GM19324 (cell line): ENCODE measurements at regions not wholly inside any gene's neighbourhood (a gene's known extent, or its start where the extent isn't known, plus 50 kb on each side); places are given as distances from the start of the nearest gene placed in this dataset.

Source experiments
- ATAC-seq: cut with Tn5 transposase; IDR thresholded peaks from one replicate; pipeline ENCODE4 v1.9.1; 2021; ENCODE audit warnings: mild to moderate bottlenecking, moderate library complexity; ENCODE audit not compliant: unreplicated experiment, low FRiP score

DNA sequence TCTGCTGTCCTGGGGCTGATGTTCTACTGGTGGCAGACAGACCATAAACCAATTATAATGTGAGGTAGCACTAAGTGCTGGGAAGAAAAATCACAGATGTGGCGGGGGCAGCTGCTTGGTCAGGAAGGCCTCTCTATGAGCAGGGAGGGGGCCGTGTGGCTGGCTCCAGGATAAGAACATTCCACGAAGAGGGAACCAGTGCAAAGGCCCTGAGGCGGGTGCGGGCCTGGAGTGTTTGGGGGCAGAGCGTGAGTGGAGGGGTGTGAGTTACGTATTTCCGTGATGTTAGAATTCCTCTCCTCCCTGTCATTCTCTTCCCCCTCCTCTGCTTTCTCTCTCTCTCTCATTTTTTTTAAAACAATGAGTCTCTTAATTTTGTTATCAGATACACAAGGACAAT lies 67.2 kb downstream of the CEBPB start:
- no peak for ATAC-seq

DNA sequence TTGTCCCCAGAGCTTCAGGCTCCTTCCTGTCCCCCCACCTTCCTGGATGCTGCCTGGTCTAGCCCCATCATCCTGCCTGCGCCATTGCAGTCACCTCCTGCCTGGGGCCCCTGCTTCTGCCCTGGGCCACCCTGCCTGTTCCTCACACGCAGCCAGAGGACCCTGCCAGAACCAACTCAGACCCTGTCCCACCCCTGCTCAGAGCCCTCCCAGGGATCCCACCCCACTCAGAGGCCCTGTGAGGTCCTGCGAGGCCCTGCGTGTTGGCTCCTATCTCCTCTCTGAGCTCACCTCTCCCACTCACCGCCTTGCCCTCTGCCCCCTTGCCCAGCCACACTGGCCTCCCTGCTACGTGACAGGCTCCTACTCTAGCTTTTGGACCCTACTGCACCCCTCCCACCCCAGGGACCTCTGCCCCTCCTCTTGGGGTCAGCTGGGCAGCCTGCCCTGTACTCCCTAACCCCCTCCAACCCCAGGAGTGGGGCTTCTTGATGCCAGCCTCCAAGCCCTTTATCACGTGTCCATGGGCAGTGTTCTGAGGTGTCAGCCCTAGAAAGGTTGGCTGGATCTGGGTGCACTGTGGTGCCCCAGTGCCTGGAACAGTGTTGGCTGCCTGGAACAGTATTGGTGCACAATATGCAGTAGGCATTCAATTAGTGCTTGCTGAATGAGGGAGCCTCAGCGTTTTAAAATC lies 68.3 kb downstream of the CEBPB start:
- no peak for ATAC-seq

DNA sequence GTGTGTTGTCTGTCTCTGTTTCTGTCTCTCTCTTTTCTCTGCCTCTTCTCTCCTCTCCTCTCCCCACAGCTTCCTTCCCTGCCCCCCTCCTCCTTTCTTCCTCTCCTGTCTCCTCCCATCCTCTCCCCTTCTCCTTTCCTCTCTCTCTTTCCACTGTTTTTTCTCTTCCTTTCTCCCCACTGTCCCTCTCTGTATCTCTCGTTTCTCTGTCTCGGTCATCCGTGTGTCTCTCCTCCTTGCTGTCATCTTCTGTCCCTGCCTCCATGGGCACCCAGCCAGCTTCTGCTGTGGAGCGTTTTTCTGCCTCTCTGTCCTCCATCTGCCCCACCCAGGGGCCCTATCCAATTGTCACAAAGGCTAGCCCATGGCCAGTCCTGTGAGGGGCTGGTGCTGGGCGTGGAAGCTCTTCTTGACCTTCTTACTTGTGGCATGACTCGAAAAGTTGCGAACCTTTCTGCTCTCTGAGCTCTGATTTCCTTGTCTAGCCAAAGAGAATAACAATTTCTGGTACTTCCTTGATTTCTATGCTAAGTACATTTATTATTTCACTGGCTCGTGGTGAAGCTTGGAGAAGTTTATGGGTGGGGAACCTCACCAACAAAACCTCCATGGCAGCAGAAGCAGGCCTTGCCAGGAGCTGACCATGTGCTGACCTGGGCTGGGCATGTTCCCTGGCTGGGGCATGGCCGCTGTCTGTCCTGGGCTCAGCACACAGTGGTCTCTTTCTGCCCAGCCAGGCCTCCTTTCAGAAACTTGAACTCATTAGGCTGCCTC lies 69.3 kb downstream of the CEBPB start:
- ATAC-seq, result no peak

DNA sequence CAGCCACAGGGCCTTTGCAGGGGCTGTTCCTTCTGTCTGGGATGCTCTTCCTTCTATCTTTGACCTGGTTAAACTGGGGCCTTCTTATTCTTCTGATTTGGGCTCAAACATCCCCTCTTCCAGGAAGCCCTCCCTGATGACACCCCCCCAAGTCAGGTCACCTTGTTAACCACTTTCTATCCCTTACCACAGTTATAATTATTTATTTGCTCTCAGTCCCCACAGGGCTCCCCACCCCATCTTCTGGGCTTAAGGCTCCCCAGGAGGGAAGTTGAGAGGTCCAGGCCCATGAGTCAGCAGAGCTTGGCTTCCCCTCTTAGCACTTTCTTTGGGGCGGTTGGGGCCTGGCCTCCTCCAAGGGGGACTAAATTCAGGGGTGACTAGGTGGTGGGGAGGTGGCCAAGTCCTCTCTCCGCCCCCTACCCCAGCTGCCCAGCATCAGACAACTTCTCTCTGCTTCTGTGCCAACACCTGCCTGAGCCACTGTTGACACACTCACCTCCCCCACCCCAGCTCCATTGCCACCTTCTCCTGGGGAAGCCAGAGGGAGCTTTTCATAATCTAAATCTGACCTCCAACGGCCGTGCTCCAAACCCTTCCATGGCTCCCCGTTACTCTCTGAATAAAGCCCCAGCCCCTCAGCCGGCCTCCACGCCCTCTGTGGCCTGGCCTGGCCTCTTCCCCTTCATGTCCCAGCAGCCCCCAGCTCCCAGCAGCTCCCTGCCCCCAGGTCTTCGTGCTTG lies 70.0 kb downstream of the CEBPB start:
- ATAC-seq, result no peak

GRCh38 chr20:50261471-50262212 lies 71.0 kb downstream of the CEBPB start:
- no peak for ATAC-seq

GRCh38 chr20:50263831-50264230 lies 73.2 kb downstream of the CEBPB start:
- no peak for ATAC-seq

GRCh38 chr20:50264534-50265145 lies 74.0 kb downstream of the CEBPB start:
- ATAC-seq, result no peak

DNA sequence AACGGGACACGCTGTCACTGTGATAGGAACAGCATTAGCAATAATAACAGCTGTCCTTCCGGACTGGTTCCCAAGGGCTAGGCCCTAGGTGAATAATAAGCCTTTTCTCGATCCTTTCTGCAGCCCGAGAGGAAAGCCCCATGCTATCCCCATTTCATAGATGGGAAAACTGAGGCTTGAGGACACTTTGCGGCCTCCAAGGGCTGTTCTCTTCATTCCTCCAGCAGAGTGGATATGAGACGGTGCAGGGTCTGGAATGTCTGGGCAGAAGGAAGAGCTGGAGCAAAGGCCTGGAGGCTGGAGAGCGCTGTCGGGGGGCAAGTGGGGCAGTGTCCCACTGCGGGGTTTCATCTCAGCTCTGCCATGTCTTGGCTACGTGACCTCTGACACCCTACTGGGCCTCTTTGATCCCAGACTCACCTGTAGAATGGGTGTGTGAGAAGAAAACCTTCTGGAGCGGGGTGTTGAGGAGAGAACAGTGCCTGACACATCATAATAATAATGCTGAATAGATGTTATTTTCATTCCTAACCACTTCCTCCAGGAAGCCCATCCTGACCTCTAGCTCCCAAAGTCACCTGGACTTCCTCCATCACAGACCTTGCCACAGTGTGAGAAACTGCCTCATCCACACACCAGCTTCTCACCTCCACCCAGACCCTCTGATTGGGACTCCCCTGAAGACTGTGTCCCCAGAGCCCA lies 74.8 kb downstream of the CEBPB start:
- no peak for ATAC-seq

DNA sequence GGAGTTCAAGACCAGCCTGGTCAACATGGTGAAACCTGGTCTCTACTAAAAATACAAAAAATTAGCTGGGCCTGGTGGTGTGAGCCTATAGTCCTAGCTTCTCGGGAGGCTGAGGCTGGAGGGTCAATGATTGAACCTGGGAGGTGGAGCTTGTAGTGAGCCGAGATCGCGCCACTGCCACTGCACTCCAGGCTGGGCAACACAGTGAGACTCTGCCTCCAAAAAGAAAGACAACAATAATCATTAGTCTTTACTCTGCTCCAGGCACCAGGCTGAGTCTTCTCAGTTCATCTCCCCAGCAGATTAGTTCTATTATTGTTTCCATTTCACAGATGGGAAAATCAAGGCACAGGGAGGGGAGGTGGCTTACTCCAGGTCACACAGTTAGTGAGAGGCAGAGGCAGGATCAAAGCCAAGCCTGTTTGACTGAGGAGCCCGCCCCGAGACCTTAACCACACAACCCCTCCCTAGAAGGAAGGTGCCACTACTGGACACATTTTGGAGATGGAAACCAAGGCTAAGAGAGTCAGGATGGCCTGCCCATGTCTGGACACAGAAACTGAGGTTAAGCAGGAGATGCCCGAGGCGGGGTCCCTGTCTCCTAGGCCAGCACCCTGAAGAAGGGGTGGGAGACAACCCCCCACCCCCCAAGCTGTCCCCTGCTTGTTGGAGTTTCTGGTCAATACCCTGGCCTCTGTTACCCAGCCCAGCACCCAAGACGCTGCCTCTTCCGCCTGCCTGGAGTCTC lies 75.8 kb downstream of the CEBPB start:
- ATAC-seq, result no peak

DNA sequence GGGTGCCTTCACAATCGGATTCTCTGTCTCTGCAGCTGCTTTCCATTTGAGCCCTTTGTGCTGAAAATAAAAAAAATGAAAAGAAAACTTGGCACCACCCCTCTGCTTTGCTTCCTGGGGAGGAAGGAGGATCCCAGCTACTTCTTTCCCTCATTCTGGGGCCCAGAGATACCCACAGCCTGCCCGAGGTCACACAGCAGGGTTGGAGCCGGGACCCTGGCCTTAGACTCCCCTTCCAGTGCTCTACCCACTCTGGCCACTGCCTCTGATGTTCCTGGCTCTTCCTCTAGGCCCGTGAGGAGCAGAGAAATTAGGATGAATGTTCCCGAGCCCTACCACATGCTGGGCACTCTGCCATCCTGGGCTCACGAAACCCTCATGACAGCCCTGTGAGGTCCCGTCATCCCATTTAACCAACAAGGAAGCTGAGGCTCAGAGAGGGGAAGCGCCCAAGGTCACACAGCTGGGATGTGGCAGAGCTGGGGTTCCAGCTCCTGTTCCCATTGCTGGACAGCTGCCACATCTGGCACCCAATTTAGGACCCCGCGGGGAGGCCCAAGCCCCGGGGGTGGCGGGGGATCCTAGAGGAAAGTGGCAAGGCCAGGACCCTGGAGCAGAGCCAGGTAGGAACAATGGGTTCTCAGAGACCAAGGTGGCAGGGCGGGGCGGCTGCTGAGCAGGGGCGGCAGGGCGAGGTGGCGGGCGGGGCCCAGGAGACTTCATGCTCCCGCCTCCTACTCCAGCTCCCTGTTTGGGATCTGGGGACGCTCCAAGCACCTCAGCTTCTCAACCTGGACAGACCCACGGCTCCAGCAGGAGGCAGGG lies 76.6 kb downstream of the CEBPB start:
- no peak for ATAC-seq

DNA sequence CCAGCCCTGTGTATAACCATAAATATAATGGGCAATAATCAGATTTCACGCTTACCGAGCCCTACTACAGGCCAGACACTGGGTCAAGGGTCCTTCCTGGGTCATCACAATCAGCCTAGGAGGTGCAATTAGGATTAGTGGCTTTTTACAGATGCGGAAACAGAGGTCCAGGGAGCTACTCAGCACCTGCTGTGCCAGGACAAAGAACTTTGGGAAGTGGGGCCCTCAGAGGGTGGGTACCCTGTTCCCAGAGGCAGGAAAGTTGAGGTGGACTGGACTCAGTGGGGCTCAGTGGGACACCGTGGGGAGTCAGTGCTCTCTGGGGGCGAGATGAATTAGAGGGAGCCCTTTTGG lies 77.2 kb downstream of the CEBPB start:
- no peak for ATAC-seq

DNA sequence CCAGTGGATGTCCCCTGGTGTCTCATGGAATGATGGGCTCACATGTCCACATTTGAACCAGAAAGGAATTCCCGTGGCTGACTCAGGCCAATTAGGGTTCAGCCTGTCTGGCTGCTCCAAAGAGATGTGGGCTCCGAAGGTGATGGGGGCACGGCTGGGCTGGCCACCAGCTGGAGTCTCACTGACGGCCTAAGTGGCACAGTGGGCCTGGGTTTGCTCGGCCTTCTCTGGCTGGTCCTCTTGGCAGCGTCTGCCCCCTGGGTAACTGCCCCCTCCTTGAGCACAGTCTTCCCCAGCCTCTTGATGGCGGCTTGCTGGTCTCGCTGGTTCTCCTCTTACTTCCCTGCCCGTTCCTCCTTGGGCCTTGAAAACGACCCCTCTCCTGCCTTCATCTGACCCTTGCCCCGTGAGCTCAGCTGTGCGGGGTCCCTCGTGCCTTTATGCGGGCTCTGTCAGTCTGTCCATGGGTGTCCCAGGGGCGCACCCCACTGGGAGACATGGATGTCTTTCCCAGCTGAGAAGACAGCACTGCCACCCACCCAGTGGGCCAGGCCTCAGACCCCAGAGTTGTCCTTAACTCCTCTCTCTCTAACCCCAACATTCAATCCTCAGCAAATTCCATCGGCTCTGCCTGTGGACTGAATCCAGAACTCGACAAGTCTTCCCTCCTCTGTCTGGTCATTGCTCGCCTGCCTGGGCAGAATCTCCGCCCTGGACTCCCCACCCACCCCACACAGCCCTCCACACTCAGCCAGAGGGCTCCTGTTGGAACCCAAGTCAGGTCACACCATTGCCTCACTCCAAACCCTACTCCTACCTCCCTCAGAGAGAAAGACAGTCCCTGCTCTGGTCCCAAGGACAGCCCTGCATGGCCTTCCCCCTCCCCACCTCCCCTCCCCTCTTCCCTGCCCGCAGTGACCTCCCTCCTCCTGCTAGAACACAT lies 78.7 kb downstream of the CEBPB start:
- no peak for ATAC-seq

GRCh38 chr20:50270034-50270395 lies 79.4 kb downstream of the CEBPB start:
- no peak for ATAC-seq

DNA sequence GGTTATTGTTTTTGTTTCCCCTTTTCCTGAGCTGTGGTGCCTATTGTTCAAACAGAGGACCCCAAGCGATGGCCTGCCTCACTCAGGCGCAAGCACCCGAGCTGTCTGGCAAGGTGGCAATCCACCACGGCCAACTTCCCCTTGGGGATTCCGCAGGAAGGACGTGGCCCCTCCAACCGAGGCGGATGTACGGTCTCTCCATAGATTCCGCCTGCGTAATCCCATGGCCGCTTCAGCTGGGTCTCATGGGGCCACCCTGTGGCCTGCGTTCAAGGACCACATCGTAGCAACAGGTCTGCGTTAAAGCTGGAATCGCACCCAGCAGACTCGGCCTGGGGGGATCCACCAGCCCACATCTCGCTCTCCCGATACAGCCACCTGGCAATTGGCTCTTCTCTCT lies 79.9 kb downstream of the CEBPB start:
- no peak for ATAC-seq

GRCh38 chr20:50271176-50271575 lies 80.5 kb downstream of the CEBPB start:
- no peak for ATAC-seq

DNA sequence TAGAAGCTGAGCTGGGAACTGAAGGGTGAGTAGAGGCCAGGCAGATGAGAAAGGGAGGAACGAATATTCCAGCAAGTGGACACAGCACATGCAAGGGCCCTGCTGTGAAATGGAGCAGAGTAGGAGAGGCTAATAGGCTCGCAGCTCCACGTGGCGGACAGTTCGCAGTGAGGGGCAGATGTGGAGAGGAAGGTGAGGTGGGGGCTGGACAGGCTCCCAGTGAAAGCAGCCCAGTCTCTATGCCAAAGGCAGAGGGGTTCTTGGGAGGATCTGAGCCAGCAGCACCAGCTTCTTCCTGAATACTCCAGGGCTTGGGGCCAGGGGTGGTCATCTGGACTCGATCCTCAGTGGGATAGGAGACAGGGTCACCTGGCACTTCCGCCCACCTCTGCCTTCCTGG lies 81.0 kb downstream of the CEBPB start:
- ATAC-seq, result no peak

DNA sequence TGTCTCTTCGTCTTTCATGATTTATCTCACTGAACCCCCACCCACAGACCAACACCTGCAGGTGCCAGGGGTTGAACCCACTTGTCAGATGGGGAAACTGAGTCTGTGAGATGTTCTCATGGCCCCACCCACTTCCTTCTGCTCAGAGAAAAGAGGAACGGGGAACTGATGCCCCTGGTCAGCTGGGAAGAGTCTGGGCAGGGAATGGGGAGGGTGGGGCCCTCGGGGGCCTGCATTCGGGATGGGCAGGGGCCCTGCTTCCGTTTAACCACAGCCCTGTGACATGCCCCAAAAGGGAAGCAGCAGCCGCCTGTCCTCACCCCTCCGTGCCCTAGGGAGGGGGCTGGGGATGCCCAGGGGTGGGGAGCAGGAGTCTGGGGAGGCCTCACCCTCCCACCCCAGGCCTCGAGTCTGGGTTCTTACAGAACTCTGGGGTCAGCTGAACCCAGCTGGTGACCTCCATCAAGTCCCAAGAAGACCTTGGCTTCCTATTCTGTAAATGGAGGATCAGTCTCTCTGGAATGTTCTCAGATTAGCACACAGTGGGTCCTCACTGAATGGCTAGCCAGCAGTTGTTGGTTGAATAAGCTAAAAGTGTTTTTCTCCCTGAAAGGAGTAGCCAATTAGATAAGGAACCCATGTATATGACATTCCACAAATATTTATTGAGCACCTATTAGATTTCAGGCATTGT lies 81.5 kb downstream of the CEBPB start:
- no peak for ATAC-seq
